HL-60 (cell line): ENCODE measurements at regions not wholly inside any gene's neighbourhood (a gene's known extent, or its start where the extent isn't known, plus 50 kb on each side); places are given as distances from the start of the nearest gene placed in this dataset.

ENCODE experiments used
- DNase-seq, 2 experiments: peaks; one replicate each; pipeline ENCODE4 v3.0.0-alpha.2; 2010 to 2020; ENCODE audit warnings: low read depth in 1 of 2, low spot score in 1 of 2
- H3K27ac ChIP-seq: fragments of 250-450 bp; sonication (Bioruptor Pico); replicated peaks from 2 replicates; pipeline ENCODE4 v1.5.1; 2020; ENCODE audit warnings: mild to moderate bottlenecking, moderate library complexity
- H3K27me3 ChIP-seq: fragments of 250-450 bp; sonication (Bioruptor Pico); 2 replicates; pipeline ENCODE4 v1.5.1; 2021; ENCODE audit warnings: mild to moderate bottlenecking, moderate library complexity; ENCODE audit not compliant: insufficient read depth, poor library complexity, severe bottlenecking
- H3K4me3 ChIP-seq: replicated peaks from 2 replicates; pipeline ENCODE4 v1.5.1; 2011; ENCODE audit warnings: mild to moderate bottlenecking, control low read depth, low read length; ENCODE audit not compliant: insufficient read depth
- GABPA ChIP-seq: IDR thresholded peaks from 2 replicates; pipeline ENCODE4 v1.6.1; 2012; ENCODE audit warnings: low read depth
- POLR2AphosphoS5 ChIP-seq: IDR thresholded peaks from 2 replicates; pipeline ENCODE4 v1.6.1; 2012; ENCODE audit warnings: low read depth
- SPI1 ChIP-seq: IDR thresholded peaks from 2 replicates; pipeline ENCODE4 v1.6.1; 2012; ENCODE audit warnings: low read depth, mild to moderate bottlenecking, borderline replicate concordance
- TF ChIP-seq, protein P1 (sequence below): IDR thresholded peaks from 2 replicates; pipeline ENCODE4 v1.6.1; 2012; ENCODE audit warnings: low read depth; ENCODE audit not compliant: insufficient replicate concordance
- TF ChIP-seq, protein P2 (sequence below): IDR thresholded peaks from one replicate; pipeline ENCODE4 v1.5.1; 2011; ENCODE audit warnings: low read length, control low read depth, inconsistent platforms; ENCODE audit not compliant: insufficient read depth

DNA sequence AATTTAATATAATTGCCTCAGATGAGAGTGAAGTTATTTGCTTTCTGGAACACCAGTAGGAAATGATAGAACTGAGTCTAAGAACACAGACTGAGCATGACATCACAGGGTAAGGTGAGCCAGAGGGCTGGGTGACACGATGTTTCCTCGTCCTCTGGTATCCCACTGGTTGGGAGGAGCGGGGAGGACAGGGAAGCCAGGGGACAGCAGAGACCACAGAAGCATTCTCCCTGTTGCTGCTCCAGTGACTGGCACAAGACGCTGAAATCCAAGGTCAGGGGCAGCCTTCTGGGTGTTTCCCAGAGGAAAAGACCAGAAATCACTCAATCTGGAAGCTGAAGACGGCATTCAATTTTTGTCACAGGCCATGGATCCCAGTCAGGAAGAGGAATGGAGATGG, 363.4 kb upstream of the SOX11 start:
- H3K27me3 ChIP-seq: no peaks in the 10 kb centered on the region
- H3K4me3 ChIP-seq: no peak overlapping the region
- no peak overlapping the region for H3K27ac ChIP-seq
- TF ChIP-seq GABPA (no peak), SPI1 (no peak), POLR2AphosphoS5 (no peak)
- TF ChIP-seq, protein P1, sequence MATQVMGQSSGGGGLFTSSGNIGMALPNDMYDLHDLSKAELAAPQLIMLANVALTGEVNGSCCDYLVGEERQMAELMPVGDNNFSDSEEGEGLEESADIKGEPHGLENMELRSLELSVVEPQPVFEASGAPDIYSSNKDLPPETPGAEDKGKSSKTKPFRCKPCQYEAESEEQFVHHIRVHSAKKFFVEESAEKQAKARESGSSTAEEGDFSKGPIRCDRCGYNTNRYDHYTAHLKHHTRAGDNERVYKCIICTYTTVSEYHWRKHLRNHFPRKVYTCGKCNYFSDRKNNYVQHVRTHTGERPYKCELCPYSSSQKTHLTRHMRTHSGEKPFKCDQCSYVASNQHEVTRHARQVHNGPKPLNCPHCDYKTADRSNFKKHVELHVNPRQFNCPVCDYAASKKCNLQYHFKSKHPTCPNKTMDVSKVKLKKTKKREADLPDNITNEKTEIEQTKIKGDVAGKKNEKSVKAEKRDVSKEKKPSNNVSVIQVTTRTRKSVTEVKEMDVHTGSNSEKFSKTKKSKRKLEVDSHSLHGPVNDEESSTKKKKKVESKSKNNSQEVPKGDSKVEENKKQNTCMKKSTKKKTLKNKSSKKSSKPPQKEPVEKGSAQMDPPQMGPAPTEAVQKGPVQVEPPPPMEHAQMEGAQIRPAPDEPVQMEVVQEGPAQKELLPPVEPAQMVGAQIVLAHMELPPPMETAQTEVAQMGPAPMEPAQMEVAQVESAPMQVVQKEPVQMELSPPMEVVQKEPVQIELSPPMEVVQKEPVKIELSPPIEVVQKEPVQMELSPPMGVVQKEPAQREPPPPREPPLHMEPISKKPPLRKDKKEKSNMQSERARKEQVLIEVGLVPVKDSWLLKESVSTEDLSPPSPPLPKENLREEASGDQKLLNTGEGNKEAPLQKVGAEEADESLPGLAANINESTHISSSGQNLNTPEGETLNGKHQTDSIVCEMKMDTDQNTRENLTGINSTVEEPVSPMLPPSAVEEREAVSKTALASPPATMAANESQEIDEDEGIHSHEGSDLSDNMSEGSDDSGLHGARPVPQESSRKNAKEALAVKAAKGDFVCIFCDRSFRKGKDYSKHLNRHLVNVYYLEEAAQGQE: no peak
- TF ChIP-seq, protein P2, sequence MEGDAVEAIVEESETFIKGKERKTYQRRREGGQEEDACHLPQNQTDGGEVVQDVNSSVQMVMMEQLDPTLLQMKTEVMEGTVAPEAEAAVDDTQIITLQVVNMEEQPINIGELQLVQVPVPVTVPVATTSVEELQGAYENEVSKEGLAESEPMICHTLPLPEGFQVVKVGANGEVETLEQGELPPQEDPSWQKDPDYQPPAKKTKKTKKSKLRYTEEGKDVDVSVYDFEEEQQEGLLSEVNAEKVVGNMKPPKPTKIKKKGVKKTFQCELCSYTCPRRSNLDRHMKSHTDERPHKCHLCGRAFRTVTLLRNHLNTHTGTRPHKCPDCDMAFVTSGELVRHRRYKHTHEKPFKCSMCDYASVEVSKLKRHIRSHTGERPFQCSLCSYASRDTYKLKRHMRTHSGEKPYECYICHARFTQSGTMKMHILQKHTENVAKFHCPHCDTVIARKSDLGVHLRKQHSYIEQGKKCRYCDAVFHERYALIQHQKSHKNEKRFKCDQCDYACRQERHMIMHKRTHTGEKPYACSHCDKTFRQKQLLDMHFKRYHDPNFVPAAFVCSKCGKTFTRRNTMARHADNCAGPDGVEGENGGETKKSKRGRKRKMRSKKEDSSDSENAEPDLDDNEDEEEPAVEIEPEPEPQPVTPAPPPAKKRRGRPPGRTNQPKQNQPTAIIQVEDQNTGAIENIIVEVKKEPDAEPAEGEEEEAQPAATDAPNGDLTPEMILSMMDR: no peak
- DNase-seq: no peak

DNA sequence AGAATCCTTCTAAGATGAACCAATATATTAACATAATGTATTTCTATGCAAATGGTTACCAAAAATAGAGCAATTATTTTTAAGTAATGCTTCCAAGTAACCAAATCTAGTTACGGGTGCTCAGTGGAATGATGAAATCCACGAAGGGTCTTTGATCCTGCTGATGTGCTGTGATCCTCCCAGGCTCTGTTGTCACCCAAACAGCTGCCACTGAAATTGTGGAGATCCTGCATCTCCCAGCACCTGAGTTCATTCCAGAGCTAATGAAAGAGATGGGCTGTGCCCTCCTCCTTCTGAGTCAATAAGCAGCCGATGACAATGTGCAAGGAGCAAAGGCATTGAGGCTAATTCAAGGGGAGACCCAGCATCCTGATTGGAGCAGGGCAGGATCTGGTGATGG, 362.4 kb upstream of the SOX11 start:
- H3K27me3 ChIP-seq: no peaks in the 10 kb centered on the region
- no peak for DNase-seq
- H3K27ac ChIP-seq: no peak overlapping the region
- H3K4me3 ChIP-seq: no peak overlapping the region
- no peak for TF ChIP-seq POLR2AphosphoS5
- TF ChIP-seq SPI1: no peak
- no peak for TF ChIP-seq GABPA
- TF ChIP-seq, protein P1: no peak
- TF ChIP-seq, protein P2: no peak

DNA sequence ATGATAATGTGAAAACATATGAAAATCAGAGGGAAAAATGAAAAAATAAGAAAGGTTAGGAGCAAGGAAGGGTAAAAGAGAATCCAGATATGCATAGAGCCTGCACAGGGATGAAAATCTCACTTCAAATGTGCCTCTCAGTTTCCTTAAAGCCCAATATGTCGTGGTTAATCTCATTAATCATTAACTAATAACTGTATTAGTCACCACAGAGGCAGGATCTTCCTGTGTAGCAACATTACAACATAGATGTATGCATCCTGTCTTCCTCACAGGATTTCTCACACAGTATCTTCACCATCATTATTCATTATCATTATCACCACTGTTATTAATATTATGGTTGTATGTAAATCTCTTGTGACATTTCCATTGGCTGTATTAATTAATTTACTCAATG, 361.2 kb upstream of the SOX11 start:
- Histone ChIP-seq H3K4me3 (no peak overlapping the region), H3K27ac (no peak overlapping the region), H3K27me3 (no peaks in the 10 kb centered on the region)
- no peak for TF ChIP-seq SPI1
- TF ChIP-seq, protein P2: no peak
- TF ChIP-seq POLR2AphosphoS5: no peak
- TF ChIP-seq GABPA: no peak
- TF ChIP-seq, protein P1: no peak
- no peak for DNase-seq
